ENCODE measurements at regions not wholly inside any gene's neighbourhood (a gene's known extent, or its start where the extent isn't known, plus 50 kb on each side); places are given as distances from the start of the nearest gene placed in this dataset.

DNA sequence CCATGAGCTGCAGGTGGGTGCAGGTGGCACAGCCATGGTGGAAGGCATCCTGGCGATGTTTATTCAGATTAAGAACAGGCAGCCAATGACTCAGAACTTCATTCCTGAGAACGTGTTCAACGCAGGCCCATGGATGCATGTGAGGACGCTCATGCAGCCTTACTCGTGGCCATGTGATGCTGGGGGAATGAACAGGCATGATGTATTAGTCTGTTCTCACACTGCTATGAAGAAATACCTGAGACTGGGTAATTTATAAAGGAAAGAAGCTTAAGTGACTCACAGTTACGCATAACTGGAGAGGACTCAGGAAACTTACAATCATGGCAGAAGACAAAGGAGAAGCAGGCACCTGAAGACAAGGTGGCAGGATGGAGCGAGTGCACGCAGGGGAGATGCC, 146.6 kb downstream of the RNASET2 start:
- TF ChIP-seq, protein P1, sequence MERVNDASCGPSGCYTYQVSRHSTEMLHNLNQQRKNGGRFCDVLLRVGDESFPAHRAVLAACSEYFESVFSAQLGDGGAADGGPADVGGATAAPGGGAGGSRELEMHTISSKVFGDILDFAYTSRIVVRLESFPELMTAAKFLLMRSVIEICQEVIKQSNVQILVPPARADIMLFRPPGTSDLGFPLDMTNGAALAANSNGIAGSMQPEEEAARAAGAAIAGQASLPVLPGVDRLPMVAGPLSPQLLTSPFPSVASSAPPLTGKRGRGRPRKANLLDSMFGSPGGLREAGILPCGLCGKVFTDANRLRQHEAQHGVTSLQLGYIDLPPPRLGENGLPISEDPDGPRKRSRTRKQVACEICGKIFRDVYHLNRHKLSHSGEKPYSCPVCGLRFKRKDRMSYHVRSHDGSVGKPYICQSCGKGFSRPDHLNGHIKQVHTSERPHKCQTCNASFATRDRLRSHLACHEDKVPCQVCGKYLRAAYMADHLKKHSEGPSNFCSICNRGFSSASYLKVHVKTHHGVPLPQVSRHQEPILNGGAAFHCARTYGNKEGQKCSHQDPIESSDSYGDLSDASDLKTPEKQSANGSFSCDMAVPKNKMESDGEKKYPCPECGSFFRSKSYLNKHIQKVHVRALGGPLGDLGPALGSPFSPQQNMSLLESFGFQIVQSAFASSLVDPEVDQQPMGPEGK (CRISPR knock-in tag; IDR thresholded peaks at IDR 0.05; ENCODE audit: borderline replicate concordance): no peak
- no peak for TF ChIP-seq GLIS3 (CRISPR knock-in tag; IDR thresholded peaks at IDR 0.05)
- TF ChIP-seq PPARA (CRISPR knock-in tag; IDR thresholded peaks at IDR 0.05; ENCODE audit: borderline replicate concordance): no peak
- TF ChIP-seq ARNTL (CRISPR knock-in tag; IDR thresholded peaks at IDR 0.05; ENCODE audit: borderline replicate concordance, low read depth): no peak
- no peak for TF ChIP-seq ZFP30 (CRISPR knock-in tag; IDR thresholded peaks at IDR 0.05)
- no peak for TF ChIP-seq TCF4 (CRISPR knock-in tag; IDR thresholded peaks at IDR 0.05; ENCODE audit: borderline replicate concordance)
- no peak for TF ChIP-seq ZNF8 (CRISPR knock-in tag; IDR thresholded peaks at IDR 0.05)
- no peak for TF ChIP-seq TOX (CRISPR knock-in tag; IDR thresholded peaks at IDR 0.05; ENCODE audit: borderline replicate concordance)
- no peak for TF ChIP-seq ESRRG (CRISPR knock-in tag; IDR thresholded peaks at IDR 0.05)
- no peak for ATAC-seq

DNA sequence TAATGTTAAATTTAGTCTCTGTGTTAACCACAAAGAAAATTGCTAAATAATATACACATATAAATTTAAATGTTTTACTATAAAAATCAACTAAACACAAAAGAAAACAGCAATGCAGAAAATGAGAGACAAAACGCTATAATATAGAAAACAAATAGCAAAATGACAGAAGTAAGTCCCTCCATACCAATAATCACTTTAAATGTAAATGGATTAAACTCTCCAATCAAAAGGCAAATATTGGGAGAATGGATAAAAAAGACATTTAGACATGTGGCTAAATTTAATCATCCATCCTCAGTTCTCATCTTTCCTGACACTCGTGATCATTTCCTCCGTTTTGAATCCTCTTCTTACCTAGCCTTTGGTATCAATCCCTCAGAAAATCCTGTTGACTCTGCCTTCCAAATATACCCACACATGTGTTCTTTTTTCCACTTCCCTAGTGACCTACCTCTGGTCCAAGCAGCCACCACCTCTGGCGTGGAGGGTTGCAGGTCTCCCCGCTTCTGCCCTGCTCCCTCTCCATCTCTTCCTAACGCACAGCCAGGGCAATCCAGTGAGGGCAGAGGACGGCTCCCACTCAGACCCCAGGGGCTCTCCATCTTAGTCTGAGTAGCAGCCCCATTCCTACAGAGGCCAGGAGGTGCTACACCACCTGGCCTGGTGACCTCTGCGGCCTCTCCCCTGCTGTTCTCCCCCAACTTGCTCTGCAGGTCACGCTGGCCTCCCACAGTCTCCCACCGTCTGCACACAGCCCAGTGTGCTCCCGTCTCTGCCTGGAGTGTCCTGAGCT, 149.2 kb downstream of the RNASET2 start:
- no peak for ATAC-seq
- TF ChIP-seq ZC3H10 (CRISPR knock-in tag; IDR thresholded peaks at IDR 0.05): no peak
- TF ChIP-seq TOX (CRISPR knock-in tag; IDR thresholded peaks at IDR 0.05; ENCODE audit: borderline replicate concordance): no peak
- TF ChIP-seq, protein P2, sequence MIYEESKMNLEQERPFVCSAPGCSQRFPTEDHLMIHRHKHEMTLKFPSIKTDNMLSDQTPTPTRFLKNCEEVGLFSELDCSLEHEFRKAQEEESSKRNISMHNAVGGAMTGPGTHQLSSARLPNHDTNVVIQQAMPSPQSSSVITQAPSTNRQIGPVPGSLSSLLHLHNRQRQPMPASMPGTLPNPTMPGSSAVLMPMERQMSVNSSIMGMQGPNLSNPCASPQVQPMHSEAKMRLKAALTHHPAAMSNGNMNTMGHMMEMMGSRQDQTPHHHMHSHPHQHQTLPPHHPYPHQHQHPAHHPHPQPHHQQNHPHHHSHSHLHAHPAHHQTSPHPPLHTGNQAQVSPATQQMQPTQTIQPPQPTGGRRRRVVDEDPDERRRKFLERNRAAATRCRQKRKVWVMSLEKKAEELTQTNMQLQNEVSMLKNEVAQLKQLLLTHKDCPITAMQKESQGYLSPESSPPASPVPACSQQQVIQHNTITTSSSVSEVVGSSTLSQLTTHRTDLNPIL (CRISPR knock-in tag; IDR thresholded peaks at IDR 0.05; ENCODE audit: low read depth): no peak
- no peak for TF ChIP-seq ARNTL (CRISPR knock-in tag; IDR thresholded peaks at IDR 0.05; ENCODE audit: borderline replicate concordance, low read depth)
- TF ChIP-seq ESRRG (CRISPR knock-in tag; IDR thresholded peaks at IDR 0.05): no peak
- TF ChIP-seq, protein P1 (CRISPR knock-in tag; IDR thresholded peaks at IDR 0.05; ENCODE audit: borderline replicate concordance): no peak
- TF ChIP-seq RARB (CRISPR knock-in tag; IDR thresholded peaks at IDR 0.05): no peak
- TF ChIP-seq ZNF70 (CRISPR knock-in tag; IDR thresholded peaks at IDR 0.05): no peak
- TF ChIP-seq GLIS3 (CRISPR knock-in tag; IDR thresholded peaks at IDR 0.05): no peak
- TF ChIP-seq ZFP3 (CRISPR knock-in tag; IDR thresholded peaks at IDR 0.05): no peak
- TF ChIP-seq, protein P3, sequence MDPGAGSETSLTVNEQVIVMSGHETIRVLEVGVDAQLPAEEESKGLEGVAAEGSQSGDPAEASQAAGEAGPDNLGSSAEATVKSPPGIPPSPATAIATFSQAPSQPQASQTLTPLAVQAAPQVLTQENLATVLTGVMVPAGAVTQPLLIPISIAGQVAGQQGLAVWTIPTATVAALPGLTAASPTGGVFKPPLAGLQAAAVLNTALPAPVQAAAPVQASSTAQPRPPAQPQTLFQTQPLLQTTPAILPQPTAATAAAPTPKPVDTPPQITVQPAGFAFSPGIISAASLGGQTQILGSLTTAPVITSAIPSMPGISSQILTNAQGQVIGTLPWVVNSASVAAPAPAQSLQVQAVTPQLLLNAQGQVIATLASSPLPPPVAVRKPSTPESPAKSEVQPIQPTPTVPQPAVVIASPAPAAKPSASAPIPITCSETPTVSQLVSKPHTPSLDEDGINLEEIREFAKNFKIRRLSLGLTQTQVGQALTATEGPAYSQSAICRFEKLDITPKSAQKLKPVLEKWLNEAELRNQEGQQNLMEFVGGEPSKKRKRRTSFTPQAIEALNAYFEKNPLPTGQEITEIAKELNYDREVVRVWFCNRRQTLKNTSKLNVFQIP (CRISPR knock-in tag; IDR thresholded peaks at IDR 0.05; ENCODE audit: borderline replicate concordance, low read depth): no peak
- TF ChIP-seq TCF4 (CRISPR knock-in tag; IDR thresholded peaks at IDR 0.05; ENCODE audit: borderline replicate concordance): no peak
- TF ChIP-seq ZNF565 (CRISPR knock-in tag; conservative IDR thresholded peaks at IDR 0.05; ENCODE audit: low read depth): no peak
- no peak for TF ChIP-seq ISL1 (CRISPR knock-in tag; IDR thresholded peaks at IDR 0.05)
- no peak for TF ChIP-seq CSDC2 (CRISPR knock-in tag; IDR thresholded peaks at IDR 0.05)
- TF ChIP-seq, protein P4, sequence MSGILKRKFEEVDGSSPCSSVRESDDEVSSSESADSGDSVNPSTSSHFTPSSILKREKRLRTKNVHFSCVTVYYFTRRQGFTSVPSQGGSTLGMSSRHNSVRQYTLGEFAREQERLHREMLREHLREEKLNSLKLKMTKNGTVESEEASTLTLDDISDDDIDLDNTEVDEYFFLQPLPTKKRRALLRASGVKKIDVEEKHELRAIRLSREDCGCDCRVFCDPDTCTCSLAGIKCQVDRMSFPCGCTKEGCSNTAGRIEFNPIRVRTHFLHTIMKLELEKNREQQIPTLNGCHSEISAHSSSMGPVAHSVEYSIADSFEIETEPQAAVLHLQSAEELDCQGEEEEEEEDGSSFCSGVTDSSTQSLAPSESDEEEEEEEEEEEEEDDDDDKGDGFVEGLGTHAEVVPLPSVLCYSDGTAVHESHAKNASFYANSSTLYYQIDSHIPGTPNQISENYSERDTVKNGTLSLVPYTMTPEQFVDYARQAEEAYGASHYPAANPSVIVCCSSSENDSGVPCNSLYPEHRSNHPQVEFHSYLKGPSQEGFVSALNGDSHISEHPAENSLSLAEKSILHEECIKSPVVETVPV (CRISPR knock-in tag; IDR thresholded peaks at IDR 0.05): no peak
- TF ChIP-seq SNAI2 (CRISPR knock-in tag; IDR thresholded peaks at IDR 0.05): no peak

DNA sequence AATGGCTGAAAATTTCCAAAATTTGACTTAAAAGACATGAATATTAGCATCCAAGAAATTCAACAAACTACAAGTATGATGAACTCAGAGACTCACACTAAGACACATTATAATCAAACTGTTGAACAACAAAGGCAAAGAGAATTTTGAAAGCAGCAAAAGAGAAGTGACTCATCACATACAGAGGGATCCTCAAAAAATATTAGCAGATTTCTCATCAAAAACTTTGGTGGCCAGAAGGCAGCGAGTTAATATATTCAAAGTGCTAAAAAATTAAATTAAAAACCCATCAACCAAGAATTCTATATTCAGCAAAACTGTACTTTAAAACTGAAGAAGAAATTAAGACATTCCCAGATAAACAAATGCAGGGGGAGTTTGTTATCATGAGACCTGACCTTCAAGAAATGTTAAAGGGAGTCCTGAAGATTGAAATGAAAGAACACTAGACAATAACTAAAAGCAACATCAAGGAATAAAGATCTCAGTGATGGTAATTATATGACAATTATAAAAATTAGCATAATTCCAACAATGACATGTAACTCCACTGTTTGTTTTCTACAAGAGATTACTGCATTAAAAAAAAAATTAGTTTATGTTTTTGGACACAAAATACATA, 150.0 kb downstream of the RNASET2 start:
- no peak for ATAC-seq
- TF ChIP-seq, protein P1 (CRISPR knock-in tag; IDR thresholded peaks at IDR 0.05; ENCODE audit: borderline replicate concordance): no peak
- TF ChIP-seq ZFP3 (CRISPR knock-in tag; IDR thresholded peaks at IDR 0.05) (no peak), OSR1 (CRISPR knock-in tag; IDR thresholded peaks at IDR 0.05) (no peak), GLIS3 (CRISPR knock-in tag; IDR thresholded peaks at IDR 0.05) (no peak), ZNF8 (CRISPR knock-in tag; IDR thresholded peaks at IDR 0.05) (no peak), SNAI2 (CRISPR knock-in tag; IDR thresholded peaks at IDR 0.05) (no peak), TCF4 (CRISPR knock-in tag; IDR thresholded peaks at IDR 0.05; ENCODE audit: borderline replicate concordance) (no peak), PPARA (CRISPR knock-in tag; IDR thresholded peaks at IDR 0.05; ENCODE audit: borderline replicate concordance) (no peak), ZFP30 (CRISPR knock-in tag; IDR thresholded peaks at IDR 0.05) (no peak), ZNF70 (CRISPR knock-in tag; IDR thresholded peaks at IDR 0.05) (no peak), ARNTL (CRISPR knock-in tag; IDR thresholded peaks at IDR 0.05; ENCODE audit: borderline replicate concordance, low read depth) (no peak), ESRRG (CRISPR knock-in tag; IDR thresholded peaks at IDR 0.05) (no peak)
- TF ChIP-seq, protein P3 (CRISPR knock-in tag; IDR thresholded peaks at IDR 0.05; ENCODE audit: borderline replicate concordance, low read depth): no peak

Measured in SK-N-SH treated with all-trans-retinoic acid at 6 μM for 48 hours (cell line).